ENCODE measurements at regions not wholly inside any gene's neighbourhood (a gene's known extent, or its start where the extent isn't known, plus 50 kb on each side); places are given as distances from the start of the nearest gene placed in this dataset.

- TF ChIP-seq EZH2 (IDR thresholded peaks at IDR 0.05) (no peak), CTCF (IDR thresholded peaks at IDR 0.05) (no peak)
These were observed 52.6 kb upstream of the CISTR start for GRCh38 chr12:53804429-53804828.

Measured in neural progenitor cell (in vitro differentiated cells).